ENCODE measurements at regions not wholly inside any gene's neighbourhood (a gene's known extent, or its start where the extent isn't known, plus 50 kb on each side); places are given as distances from the start of the nearest gene placed in this dataset.

- no peak for DNase-seq (ENCODE audit: low read depth)
Observed at GRCh38 chr6:145161501-145161900, 573.8 kb downstream of the EPM2A start.

GRCh38 chr6:145169726-145170224 is 565.5 kb downstream of the EPM2A start:
- DNase-seq (ENCODE audit: low read depth): no peak

GRCh38 chr6:145175470-145175869 is 559.9 kb downstream of the EPM2A start:
- DNase-seq (ENCODE audit: low read depth): no peak

- no peak for DNase-seq (ENCODE audit: low read depth)
Observed at GRCh38 chr6:145178391-145178790, 556.9 kb downstream of the EPM2A start.

- no peak for DNase-seq (ENCODE audit: low read depth)
Observed at GRCh38 chr6:145187491-145188206, 547.7 kb downstream of the EPM2A start.

- no peak for DNase-seq (ENCODE audit: low read depth)
Observed at GRCh38 chr6:145189836-145190235, 545.5 kb downstream of the EPM2A start.

- DNase-seq (ENCODE audit: low read depth): no peak
Observed at GRCh38 chr6:145194389-145194788, 540.9 kb downstream of the EPM2A start.

- DNase-seq (ENCODE audit: low read depth): no peak
Observed at GRCh38 chr6:145199961-145200360, 535.4 kb downstream of the EPM2A start.

- no peak for DNase-seq (ENCODE audit: low read depth)
Observed at GRCh38 chr6:145204301-145204700, 531.0 kb downstream of the EPM2A start.

GRCh38 chr6:145206247-145206907 is 528.9 kb downstream of the EPM2A start:
- no peak for DNase-seq (ENCODE audit: low read depth)

- DNase-seq (ENCODE audit: low read depth): no peak
Observed at GRCh38 chr6:145208474-145208873, 526.8 kb downstream of the EPM2A start.

GRCh38 chr6:145209272-145209671 is 526.0 kb downstream of the EPM2A start:
- DNase-seq (ENCODE audit: low read depth): no peak

- no peak for DNase-seq (ENCODE audit: low read depth)
Observed at GRCh38 chr6:145212813-145213212, 522.5 kb downstream of the EPM2A start.

GRCh38 chr6:145213614-145214013 is 521.7 kb downstream of the EPM2A start:
- DNase-seq (ENCODE audit: low read depth): no peak

- no peak for DNase-seq (ENCODE audit: low read depth)
Observed at GRCh38 chr6:145214570-145214969, 520.8 kb downstream of the EPM2A start.

- no peak for DNase-seq (ENCODE audit: low read depth)
Observed at GRCh38 chr6:145224450-145224849, 510.9 kb downstream of the EPM2A start.

- DNase-seq (ENCODE audit: low read depth): no peak
Observed at GRCh38 chr6:145225500-145225899, 509.8 kb downstream of the EPM2A start.

GRCh38 chr6:145227593-145227992 is 507.7 kb downstream of the EPM2A start:
- DNase-seq (ENCODE audit: low read depth): no peak

GRCh38 chr6:145228962-145229582 is 506.2 kb downstream of the EPM2A start:
- DNase-seq (ENCODE audit: low read depth): no peak

GRCh38 chr6:145233955-145234354 is 501.4 kb downstream of the EPM2A start:
- no peak for DNase-seq (ENCODE audit: low read depth)

GRCh38 chr6:145235207-145235606 is 500.1 kb downstream of the EPM2A start:
- DNase-seq (ENCODE audit: low read depth): no peak

GRCh38 chr6:145238787-145239186 is 496.5 kb downstream of the EPM2A start:
- DNase-seq (ENCODE audit: low read depth): no peak

GRCh38 chr6:145241039-145241438 is 494.3 kb downstream of the EPM2A start:
- no peak for DNase-seq (ENCODE audit: low read depth)
